ENCODE measurements at regions not wholly inside any gene's neighbourhood (a gene's known extent, or its start where the extent isn't known, plus 50 kb on each side); places are given as distances from the start of the nearest gene placed in this dataset.

DNA sequence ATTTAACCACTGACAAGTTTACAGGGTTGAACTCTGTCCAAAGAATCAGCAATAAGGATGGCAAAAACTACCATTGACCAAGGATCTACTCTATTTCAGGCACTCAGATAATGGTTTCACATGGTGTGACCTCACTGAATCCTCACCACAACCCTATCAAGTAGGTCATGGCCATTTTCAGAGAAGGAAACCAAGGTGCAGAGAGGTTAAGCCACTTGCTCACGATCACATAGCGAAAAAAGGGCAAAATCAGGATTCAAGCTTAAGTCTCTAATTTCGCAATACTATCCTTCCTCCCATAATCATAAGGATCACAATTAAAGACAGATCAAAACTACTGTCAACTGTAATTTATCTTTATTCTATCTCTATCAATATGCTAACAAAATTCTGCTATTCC, 191.0 kb upstream of the AFF2 start:
- H3K4me1 ChIP-seq (ENCODE audit: insufficient read depth, low read length), result peaks cover 22% of the 10 kb centered on the region
- ChIA-PET POLR2A (interaction anchor here (1.3 kb wide), 1 partner anchor 28 kb away, joined by 3 read pairs; no protein-coding TSS in a partner anchor), CTCF (no interaction called here)
- TF ChIP-seq, protein P1, sequence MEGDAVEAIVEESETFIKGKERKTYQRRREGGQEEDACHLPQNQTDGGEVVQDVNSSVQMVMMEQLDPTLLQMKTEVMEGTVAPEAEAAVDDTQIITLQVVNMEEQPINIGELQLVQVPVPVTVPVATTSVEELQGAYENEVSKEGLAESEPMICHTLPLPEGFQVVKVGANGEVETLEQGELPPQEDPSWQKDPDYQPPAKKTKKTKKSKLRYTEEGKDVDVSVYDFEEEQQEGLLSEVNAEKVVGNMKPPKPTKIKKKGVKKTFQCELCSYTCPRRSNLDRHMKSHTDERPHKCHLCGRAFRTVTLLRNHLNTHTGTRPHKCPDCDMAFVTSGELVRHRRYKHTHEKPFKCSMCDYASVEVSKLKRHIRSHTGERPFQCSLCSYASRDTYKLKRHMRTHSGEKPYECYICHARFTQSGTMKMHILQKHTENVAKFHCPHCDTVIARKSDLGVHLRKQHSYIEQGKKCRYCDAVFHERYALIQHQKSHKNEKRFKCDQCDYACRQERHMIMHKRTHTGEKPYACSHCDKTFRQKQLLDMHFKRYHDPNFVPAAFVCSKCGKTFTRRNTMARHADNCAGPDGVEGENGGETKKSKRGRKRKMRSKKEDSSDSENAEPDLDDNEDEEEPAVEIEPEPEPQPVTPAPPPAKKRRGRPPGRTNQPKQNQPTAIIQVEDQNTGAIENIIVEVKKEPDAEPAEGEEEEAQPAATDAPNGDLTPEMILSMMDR (IDR thresholded peaks at IDR 0.05), result no peak
- ATAC-seq (ENCODE audit: poor library complexity) (no peak), DNase-seq (no peak)
- Mint-ChIP-seq H3K4me1 (ENCODE audit: low read depth) (peaks cover 36% of the 10 kb centered on the region), H3K36me3 (ENCODE audit: low read depth) (no peaks in the 10 kb centered on the region), H3K4me3 (no peak overlapping the region), H3K9me3 (no peaks in the 10 kb centered on the region), H3K27ac (no peak overlapping the region), H3K27me3 (no peaks in the 10 kb centered on the region)
- no peaks in the 10 kb centered on the region for H3K27me3 ChIP-seq (ENCODE audit: control insufficient read depth in 1 of 2, insufficient read depth in 2 of 2, low read length in 2 of 2)
- no peak overlapping the region for H3K4me3 ChIP-seq (ENCODE audit: low read length)
- no peak overlapping the region for H3K27ac ChIP-seq (ENCODE audit: low read depth in 1 of 2, low read length in 2 of 2)
- no peaks in the 10 kb centered on the region for H3K36me3 ChIP-seq (ENCODE audit: insufficient read depth, low read length)
- peaks cover 0 to 4% of the 10 kb centered on the region in 2 experiments for H3K9me3 ChIP-seq (ENCODE audit: control insufficient read depth in 1 of 2, insufficient read depth in 1 of 2, low read length in 2 of 2)
- intact Hi-C loops (cut with DNase I, micrococcal nuclease), result no loop called here

DNA sequence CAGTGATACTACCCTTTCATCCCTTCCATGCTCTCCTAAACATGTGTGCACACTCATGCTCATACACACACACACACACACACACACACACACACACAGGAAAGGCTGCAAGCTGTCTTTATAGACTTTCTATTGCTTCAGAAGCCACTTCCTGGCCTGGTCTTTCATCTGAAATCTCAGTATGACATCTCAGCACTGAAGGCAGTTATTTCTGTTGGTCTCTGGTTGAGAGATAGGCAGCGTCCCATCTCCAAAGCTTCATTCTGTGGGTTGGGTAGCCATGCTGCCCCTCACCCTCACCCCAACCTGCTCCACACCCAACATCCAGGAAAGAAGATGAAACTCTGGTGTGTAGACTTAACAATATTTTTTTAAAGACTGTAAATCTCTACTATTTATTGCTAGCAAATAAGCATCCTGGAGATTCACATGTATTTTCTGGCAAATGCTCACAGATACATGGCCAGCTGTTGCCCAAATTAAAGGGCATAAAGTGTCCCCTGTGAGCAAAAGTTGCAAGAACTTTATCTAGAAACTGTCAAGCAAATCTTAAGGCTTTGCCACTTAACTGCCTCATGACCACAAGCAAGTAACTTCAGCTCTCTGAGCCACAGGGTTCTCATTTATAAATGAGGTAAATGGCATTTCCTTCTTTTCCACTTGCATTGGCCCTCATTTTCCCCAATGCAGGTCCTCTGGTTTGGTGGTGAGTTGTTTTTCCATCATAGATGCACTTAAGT, 189.8 kb upstream of the AFF2 start:
- TF ChIP-seq, protein P1 (IDR thresholded peaks at IDR 0.05), result no peak
- ATAC-seq (ENCODE audit: poor library complexity) (peak; percentile 91), DNase-seq (peak; percentile 22 to 81 (median 45))
- Mint-ChIP-seq H3K4me3 (peak overlapping the region; percentile 66), H3K27me3 (no peaks in the 10 kb centered on the region), H3K36me3 (ENCODE audit: low read depth) (no peaks in the 10 kb centered on the region), H3K9me3 (no peaks in the 10 kb centered on the region), H3K27ac (peak overlapping the region; percentile 86), H3K4me1 (ENCODE audit: low read depth) (peaks cover 36% of the 10 kb centered on the region)
- CTCF ChIA-PET, result no interaction called here
- POLR2A ChIA-PET, result interaction anchor here (0.6 to 1.5 kb wide), 5 partner anchors 10 to 70 kb away, joined by 3 to 8 read pairs (median 4); no protein-coding TSS in a partner anchor
- Histone ChIP-seq H3K36me3 (ENCODE audit: insufficient read depth, low read length) (no peaks in the 10 kb centered on the region), H3K4me3 (ENCODE audit: low read length) (no peak overlapping the region), H3K27me3 (ENCODE audit: control insufficient read depth in 1 of 2, insufficient read depth in 2 of 2, low read length in 2 of 2) (no peaks in the 10 kb centered on the region), H3K9me3 (ENCODE audit: control insufficient read depth in 1 of 2, insufficient read depth in 1 of 2, low read length in 2 of 2) (no peaks in the 10 kb centered on the region), H3K4me1 (ENCODE audit: insufficient read depth, low read length) (peaks cover 22% of the 10 kb centered on the region), H3K27ac (ENCODE audit: low read depth in 1 of 2, low read length in 2 of 2) (peak overlapping the region in 1 of 2 donors; percentile 29)
- intact Hi-C loops (cut with DNase I, micrococcal nuclease), result no loop called here

DNA sequence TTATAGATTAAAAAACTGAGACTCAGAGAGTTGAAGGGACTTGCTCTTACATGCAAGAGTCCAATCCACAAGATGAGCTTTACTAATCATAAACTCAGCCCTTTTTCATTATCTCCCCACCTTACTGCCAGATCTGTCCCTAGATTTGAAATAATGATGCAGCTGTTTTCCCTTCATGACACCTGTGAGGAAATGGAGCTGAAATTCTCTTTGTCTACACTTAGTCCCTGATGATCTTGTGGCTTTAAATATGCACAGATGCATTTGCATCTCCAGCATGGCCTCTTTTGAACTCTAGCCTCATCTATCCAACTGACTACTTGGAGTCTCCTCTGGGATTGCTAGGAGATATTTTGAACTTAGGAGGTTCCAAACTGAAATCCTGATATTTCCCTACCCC, 188.9 kb upstream of the AFF2 start:
- no peak for ATAC-seq (ENCODE audit: poor library complexity)
- no peaks in the 10 kb centered on the region for H3K27me3 Mint-ChIP-seq

More for the DNA sequence above, 188.9 kb upstream of the AFF2 start:
- ChIA-PET POLR2A (interaction anchor here (1.5 kb wide), 2 partner anchors 9 to 69 kb away, joined by 4 to 5 read pairs; no protein-coding TSS in a partner anchor), CTCF (no interaction called here)
- Histone ChIP-seq H3K27me3 (ENCODE audit: control insufficient read depth in 1 of 2, insufficient read depth in 2 of 2, low read length in 2 of 2) (no peaks in the 10 kb centered on the region), H3K4me1 (ENCODE audit: insufficient read depth, low read length) (peaks cover 22% of the 10 kb centered on the region), H3K27ac (ENCODE audit: low read depth in 1 of 2, low read length in 2 of 2) (peak overlapping the region in 1 of 2 donors; percentile 34), H3K4me3 (ENCODE audit: low read length) (no peak overlapping the region), H3K36me3 (ENCODE audit: insufficient read depth, low read length) (no peaks in the 10 kb centered on the region), H3K9me3 (ENCODE audit: control insufficient read depth in 1 of 2, insufficient read depth in 1 of 2, low read length in 2 of 2) (no peaks in the 10 kb centered on the region)
- peaks cover 38% of the 10 kb centered on the region for H3K4me1 Mint-ChIP-seq (ENCODE audit: low read depth)
- no peak for DNase-seq
- H3K27ac Mint-ChIP-seq, result peak overlapping the region; percentile 76
- intact Hi-C loops (cut with DNase I, micrococcal nuclease), result no loop called here
- H3K9me3 Mint-ChIP-seq, result no peaks in the 10 kb centered on the region
- H3K36me3 Mint-ChIP-seq (ENCODE audit: low read depth), result no peaks in the 10 kb centered on the region
- H3K4me3 Mint-ChIP-seq, result peak overlapping the region; percentile 6
- TF ChIP-seq, protein P1 (IDR thresholded peaks at IDR 0.05), result no peak
